ENCODE measurements at regions not wholly inside any gene's neighbourhood (a gene's known extent, or its start where the extent isn't known, plus 50 kb on each side); places are given as distances from the start of the nearest gene placed in this dataset.

DNA sequence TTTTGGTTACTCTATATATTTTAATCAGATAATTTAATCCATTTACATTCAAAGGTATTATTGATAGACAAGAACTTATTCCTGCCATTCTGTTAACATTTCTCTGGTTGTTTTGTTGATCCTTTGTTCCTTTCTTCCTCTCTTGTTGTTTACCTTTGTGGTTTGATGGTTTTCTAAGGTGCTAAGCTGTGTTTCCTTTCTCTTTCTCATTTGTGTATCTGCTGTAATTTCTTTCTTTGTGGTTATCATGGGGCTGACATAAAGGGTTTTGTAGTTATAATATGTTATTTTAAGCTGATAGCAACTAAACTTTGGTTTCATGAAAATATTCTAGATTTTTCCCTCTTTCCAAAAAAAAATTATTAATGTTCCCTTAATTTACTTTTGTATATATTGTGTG is 179.2 kb downstream of the NDUFA10 start:
- TF ChIP-seq, protein P1, sequence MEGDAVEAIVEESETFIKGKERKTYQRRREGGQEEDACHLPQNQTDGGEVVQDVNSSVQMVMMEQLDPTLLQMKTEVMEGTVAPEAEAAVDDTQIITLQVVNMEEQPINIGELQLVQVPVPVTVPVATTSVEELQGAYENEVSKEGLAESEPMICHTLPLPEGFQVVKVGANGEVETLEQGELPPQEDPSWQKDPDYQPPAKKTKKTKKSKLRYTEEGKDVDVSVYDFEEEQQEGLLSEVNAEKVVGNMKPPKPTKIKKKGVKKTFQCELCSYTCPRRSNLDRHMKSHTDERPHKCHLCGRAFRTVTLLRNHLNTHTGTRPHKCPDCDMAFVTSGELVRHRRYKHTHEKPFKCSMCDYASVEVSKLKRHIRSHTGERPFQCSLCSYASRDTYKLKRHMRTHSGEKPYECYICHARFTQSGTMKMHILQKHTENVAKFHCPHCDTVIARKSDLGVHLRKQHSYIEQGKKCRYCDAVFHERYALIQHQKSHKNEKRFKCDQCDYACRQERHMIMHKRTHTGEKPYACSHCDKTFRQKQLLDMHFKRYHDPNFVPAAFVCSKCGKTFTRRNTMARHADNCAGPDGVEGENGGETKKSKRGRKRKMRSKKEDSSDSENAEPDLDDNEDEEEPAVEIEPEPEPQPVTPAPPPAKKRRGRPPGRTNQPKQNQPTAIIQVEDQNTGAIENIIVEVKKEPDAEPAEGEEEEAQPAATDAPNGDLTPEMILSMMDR (conservative IDR thresholded peaks at IDR 0.05; ENCODE audit: low read depth in 2 of 2): no peak
- TF ChIP-seq EZH2 (IDR thresholded peaks at IDR 0.05; ENCODE audit: low read depth, unreplicated experiment) (no peak), POLR2AphosphoS5 (IDR thresholded peaks at IDR 0.05; ENCODE audit: low read depth) (no peak), EZH2phosphoT487 (IDR thresholded peaks at IDR 0.05; ENCODE audit: unreplicated experiment) (no peak), NANOG (IDR thresholded peaks at IDR 0.05; ENCODE audit: borderline replicate concordance) (no peak), CREB1 (CRISPR knock-in tag; IDR thresholded peaks at IDR 0.05; ENCODE audit: low read depth) (no peak), JUNB (IDR thresholded peaks at IDR 0.05; ENCODE audit: unreplicated experiment) (no peak), ZNF331 (CRISPR knock-in tag; IDR thresholded peaks at IDR 0.05; ENCODE audit: low read depth) (no peak)
- TF ChIP-seq, protein P2, sequence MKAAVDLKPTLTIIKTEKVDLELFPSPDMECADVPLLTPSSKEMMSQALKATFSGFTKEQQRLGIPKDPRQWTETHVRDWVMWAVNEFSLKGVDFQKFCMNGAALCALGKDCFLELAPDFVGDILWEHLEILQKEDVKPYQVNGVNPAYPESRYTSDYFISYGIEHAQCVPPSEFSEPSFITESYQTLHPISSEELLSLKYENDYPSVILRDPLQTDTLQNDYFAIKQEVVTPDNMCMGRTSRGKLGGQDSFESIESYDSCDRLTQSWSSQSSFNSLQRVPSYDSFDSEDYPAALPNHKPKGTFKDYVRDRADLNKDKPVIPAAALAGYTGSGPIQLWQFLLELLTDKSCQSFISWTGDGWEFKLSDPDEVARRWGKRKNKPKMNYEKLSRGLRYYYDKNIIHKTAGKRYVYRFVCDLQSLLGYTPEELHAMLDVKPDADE (IDR thresholded peaks at IDR 0.05): no peak
- TF ChIP-seq, protein P3, sequence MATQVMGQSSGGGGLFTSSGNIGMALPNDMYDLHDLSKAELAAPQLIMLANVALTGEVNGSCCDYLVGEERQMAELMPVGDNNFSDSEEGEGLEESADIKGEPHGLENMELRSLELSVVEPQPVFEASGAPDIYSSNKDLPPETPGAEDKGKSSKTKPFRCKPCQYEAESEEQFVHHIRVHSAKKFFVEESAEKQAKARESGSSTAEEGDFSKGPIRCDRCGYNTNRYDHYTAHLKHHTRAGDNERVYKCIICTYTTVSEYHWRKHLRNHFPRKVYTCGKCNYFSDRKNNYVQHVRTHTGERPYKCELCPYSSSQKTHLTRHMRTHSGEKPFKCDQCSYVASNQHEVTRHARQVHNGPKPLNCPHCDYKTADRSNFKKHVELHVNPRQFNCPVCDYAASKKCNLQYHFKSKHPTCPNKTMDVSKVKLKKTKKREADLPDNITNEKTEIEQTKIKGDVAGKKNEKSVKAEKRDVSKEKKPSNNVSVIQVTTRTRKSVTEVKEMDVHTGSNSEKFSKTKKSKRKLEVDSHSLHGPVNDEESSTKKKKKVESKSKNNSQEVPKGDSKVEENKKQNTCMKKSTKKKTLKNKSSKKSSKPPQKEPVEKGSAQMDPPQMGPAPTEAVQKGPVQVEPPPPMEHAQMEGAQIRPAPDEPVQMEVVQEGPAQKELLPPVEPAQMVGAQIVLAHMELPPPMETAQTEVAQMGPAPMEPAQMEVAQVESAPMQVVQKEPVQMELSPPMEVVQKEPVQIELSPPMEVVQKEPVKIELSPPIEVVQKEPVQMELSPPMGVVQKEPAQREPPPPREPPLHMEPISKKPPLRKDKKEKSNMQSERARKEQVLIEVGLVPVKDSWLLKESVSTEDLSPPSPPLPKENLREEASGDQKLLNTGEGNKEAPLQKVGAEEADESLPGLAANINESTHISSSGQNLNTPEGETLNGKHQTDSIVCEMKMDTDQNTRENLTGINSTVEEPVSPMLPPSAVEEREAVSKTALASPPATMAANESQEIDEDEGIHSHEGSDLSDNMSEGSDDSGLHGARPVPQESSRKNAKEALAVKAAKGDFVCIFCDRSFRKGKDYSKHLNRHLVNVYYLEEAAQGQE (IDR thresholded peaks at IDR 0.05; ENCODE audit: unreplicated experiment): no peak
